HepG2 (cell line): ENCODE measurements at regions not wholly inside any gene's neighbourhood (a gene's known extent, or its start where the extent isn't known, plus 50 kb on each side); places are given as distances from the start of the nearest gene placed in this dataset.
A peak's percentile ranks its signal among the peaks of the same experiment; 100 is the strongest.

Experiments used
- ATRX ChIP-seq: sonication (generic); formaldehyde crosslinking; IDR thresholded peaks from 2 replicates; pipeline ENCODE4 v1.4.0; 2020; ENCODE audit warnings: missing genetic modification reagents, borderline replicate concordance
- CHD2 ChIP-seq: IDR thresholded peaks from 2 replicates; pipeline ENCODE4 v1.6.1; 2011; ENCODE audit warnings: low read depth, low read length, improper control_type of control experiment
- EEA1 ChIP-seq: sonication (generic); formaldehyde crosslinking; IDR thresholded peaks from 2 replicates; pipeline ENCODE4 v1.5.1; 2020; ENCODE audit warnings: mild to moderate bottlenecking, missing genetic modification reagents, borderline replicate concordance
- JDP2 ChIP-seq: sonication (generic); formaldehyde crosslinking; IDR thresholded peaks from 2 replicates; pipeline ENCODE4 v1.8.1; 2022; ENCODE audit warnings: missing genetic modification reagents, borderline replicate concordance
- MXI1 ChIP-seq: IDR thresholded peaks from 3 replicates; pipeline ENCODE4 v1.6.1; 2012; ENCODE audit warnings: low read depth, low read length, inconsistent platforms, borderline replicate concordance
- PRPF4 ChIP-seq: fragments of 200-400 bp; formaldehyde crosslinking; IDR thresholded peaks from 2 replicates; pipeline ENCODE4 v1.6.1; 2016; ENCODE audit warnings: low read length, low read depth; ENCODE audit not compliant: poor library complexity, severe bottlenecking
- SMC3 ChIP-seq: IDR thresholded peaks from 2 replicates; pipeline ENCODE4 v1.6.1; 2011; ENCODE audit warnings: low read length, improper control_type of control experiment
- TBX2 ChIP-seq: sonication (generic); formaldehyde crosslinking; IDR thresholded peaks from 2 replicates; pipeline ENCODE4 v1.5.0; 2020; ENCODE audit warnings: missing genetic modification reagents, mild to moderate bottlenecking, borderline replicate concordance
- ZFAT ChIP-seq: sonication (generic); formaldehyde crosslinking; conservative IDR thresholded peaks from 2 replicates; pipeline ENCODE4 v1.8.1; 2023; ENCODE audit warnings: missing genetic modification reagents, inconsistent platforms
- ZNF674 ChIP-seq: sonication (generic); formaldehyde crosslinking; IDR thresholded peaks from 2 replicates; pipeline ENCODE4 v1.5.0; 2020; ENCODE audit warnings: low read depth, mild to moderate bottlenecking, missing genetic modification reagents
- ZNF788 ChIP-seq: sonication (generic); formaldehyde crosslinking; IDR thresholded peaks from 2 replicates; pipeline ENCODE4 v1.5.0; 2020; ENCODE audit warnings: mild to moderate bottlenecking, missing genetic modification reagents, borderline replicate concordance
- TF ChIP-seq, protein P1 (sequence below): sonication (generic); formaldehyde crosslinking; IDR thresholded peaks from 2 replicates; pipeline ENCODE4 v1.4.0; 2020; ENCODE audit warnings: missing genetic modification reagents, low read depth, mild to moderate bottlenecking, borderline replicate concordance
- TF ChIP-seq, protein P2 (sequence below): sonication (generic); formaldehyde crosslinking; IDR thresholded peaks from 2 replicates; pipeline ENCODE4 v1.5.1; 2020; ENCODE audit warnings: missing genetic modification reagents, mild to moderate bottlenecking, borderline replicate concordance

DNA sequence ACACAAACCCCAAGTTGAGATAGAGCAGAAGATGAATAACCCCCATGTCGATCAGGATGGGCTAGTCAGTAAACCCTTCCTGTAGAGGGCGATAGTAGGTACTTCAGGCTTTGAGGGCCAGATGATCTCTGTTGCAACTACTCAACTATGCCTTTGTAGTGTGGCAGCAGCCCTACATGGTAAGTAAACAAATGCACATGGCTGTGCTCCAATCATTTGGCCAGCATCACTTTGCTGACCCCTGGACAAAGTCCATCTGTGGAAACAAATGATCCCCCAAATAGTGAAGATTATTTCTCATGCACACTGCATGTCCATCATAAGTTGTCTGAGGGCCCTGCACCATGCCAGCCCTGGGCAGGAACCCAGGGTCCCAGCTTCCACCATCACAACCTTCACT, 402.2 kb upstream of the PROK2 start (continued):
- no peak for TF ChIP-seq JDP2 (CRISPR knock-in tag)
- TF ChIP-seq SMC3, result peak; percentile 57
- TF ChIP-seq ZNF788 (CRISPR knock-in tag), result no peak
- TF ChIP-seq, protein P1, sequence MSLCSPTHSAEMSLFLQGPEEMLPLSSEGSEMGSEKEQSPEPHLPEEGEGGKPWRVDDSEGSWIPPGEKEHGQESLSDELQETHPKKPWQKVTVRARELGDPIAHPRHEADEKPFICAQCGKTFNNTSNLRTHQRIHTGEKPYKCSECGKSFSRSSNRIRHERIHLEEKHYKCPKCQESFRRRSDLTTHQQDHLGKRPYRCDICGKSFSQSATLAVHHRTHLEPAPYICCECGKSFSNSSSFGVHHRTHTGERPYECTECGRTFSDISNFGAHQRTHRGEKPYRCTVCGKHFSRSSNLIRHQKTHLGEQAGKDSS (CRISPR knock-in tag), result no peak
- TF ChIP-seq MXI1, result peak; percentile 45; the same call in 1 of the 3 replicates
- no peak for TF ChIP-seq ZFAT
- TF ChIP-seq, protein P2, sequence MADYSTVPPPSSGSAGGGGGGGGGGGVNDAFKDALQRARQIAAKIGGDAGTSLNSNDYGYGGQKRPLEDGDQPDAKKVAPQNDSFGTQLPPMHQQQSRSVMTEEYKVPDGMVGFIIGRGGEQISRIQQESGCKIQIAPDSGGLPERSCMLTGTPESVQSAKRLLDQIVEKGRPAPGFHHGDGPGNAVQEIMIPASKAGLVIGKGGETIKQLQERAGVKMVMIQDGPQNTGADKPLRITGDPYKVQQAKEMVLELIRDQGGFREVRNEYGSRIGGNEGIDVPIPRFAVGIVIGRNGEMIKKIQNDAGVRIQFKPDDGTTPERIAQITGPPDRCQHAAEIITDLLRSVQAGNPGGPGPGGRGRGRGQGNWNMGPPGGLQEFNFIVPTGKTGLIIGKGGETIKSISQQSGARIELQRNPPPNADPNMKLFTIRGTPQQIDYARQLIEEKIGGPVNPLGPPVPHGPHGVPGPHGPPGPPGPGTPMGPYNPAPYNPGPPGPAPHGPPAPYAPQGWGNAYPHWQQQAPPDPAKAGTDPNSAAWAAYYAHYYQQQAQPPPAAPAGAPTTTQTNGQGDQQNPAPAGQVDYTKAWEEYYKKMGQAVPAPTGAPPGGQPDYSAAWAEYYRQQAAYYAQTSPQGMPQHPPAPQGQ (CRISPR knock-in tag), result no peak
- no peak for TF ChIP-seq CHD2
- no peak for TF ChIP-seq ATRX (CRISPR knock-in tag)
- TF ChIP-seq PRPF4, result no peak
- no peak for TF ChIP-seq TBX2 (CRISPR knock-in tag)
- TF ChIP-seq EEA1 (CRISPR knock-in tag), result no peak
- no peak for TF ChIP-seq ZNF674 (CRISPR knock-in tag)
